NB4 (cell line): ENCODE measurements at regions not wholly inside any gene's neighbourhood (a gene's known extent, or its start where the extent isn't known, plus 50 kb on each side); places are given as distances from the start of the nearest gene placed in this dataset.

Experiments used
- POLR2A ChIP-seq: IDR thresholded peaks from 2 replicates; pipeline ENCODE4 v1.6.1; 2011; ENCODE audit warnings: mild to moderate bottlenecking; ENCODE audit not compliant: insufficient read length; ENCODE audit errors: extremely low read depth
- TF ChIP-seq, protein P1 (sequence below): IDR thresholded peaks from one replicate; pipeline ENCODE4 v1.5.1; 2012; ENCODE audit warnings: low read depth, low read length

DNA sequence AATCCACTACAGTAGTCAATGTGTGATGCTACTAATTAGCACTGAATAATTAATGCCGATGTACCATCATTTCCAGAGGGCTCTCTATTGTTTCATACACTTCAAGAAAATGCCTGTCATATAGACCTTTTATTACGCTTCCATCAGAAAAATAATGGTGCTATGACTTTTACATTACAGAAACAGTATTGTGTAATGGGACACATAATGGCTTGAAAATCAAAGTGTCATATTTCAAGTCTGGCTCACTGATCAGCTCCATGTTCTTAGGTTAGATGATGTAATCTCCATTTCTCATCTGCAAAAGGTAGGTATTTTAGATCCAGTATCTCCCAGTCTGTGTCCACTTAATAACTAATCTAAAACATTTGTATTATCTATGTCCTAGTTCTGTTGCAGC lies 990.6 kb upstream of the TYRP1 start:
- TF ChIP-seq POLR2A: no peak
- TF ChIP-seq, protein P1, sequence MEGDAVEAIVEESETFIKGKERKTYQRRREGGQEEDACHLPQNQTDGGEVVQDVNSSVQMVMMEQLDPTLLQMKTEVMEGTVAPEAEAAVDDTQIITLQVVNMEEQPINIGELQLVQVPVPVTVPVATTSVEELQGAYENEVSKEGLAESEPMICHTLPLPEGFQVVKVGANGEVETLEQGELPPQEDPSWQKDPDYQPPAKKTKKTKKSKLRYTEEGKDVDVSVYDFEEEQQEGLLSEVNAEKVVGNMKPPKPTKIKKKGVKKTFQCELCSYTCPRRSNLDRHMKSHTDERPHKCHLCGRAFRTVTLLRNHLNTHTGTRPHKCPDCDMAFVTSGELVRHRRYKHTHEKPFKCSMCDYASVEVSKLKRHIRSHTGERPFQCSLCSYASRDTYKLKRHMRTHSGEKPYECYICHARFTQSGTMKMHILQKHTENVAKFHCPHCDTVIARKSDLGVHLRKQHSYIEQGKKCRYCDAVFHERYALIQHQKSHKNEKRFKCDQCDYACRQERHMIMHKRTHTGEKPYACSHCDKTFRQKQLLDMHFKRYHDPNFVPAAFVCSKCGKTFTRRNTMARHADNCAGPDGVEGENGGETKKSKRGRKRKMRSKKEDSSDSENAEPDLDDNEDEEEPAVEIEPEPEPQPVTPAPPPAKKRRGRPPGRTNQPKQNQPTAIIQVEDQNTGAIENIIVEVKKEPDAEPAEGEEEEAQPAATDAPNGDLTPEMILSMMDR: no peak
